NOMO-1 treated with DMSO at 0.1 percent for 48 hours (cell line): ENCODE measurements at regions not wholly inside any gene's neighbourhood (a gene's known extent, or its start where the extent isn't known, plus 50 kb on each side); places are given as distances from the start of the nearest gene placed in this dataset.
"Not testable (repeated sequence)": the region's sequence is repeated elsewhere in the genome, so short reads cannot be mapped to it uniquely, and the experiment has no call there.

Source experiments
- DNase-seq: peaks from one replicate; lab custom pipeline; 2025; ENCODE audit not compliant: unreplicated experiment; lab: John Stamatoyannopoulos, UW

GRCh38 chr1:55812281-55812680 lies 597.1 kb upstream of the USP24 start:
- DNase-seq: no peak

- no peak for DNase-seq
Observed at GRCh38 chr1:55808263-55808662, 593.1 kb upstream of the USP24 start.

DNA sequence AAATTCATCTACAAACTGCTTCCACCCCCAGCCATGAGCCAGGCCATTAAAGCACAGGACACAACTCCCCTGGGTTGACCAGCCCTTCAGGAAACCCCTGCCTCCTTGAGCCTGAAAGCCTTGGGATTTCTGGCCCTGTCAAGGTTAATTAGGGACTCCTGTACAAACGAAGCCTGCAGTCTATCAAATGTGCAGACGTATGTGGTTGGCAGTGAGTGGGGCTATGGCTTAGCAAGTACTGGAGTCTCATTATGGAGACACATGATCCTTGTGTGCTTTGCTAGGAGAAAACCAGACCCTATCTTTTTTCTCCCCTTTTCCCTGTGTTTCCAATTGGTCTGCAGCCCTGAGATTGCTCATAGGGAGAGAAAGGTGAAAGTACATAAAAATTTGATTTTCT lies 588.3 kb upstream of the USP24 start:
- no peak for DNase-seq

DNA sequence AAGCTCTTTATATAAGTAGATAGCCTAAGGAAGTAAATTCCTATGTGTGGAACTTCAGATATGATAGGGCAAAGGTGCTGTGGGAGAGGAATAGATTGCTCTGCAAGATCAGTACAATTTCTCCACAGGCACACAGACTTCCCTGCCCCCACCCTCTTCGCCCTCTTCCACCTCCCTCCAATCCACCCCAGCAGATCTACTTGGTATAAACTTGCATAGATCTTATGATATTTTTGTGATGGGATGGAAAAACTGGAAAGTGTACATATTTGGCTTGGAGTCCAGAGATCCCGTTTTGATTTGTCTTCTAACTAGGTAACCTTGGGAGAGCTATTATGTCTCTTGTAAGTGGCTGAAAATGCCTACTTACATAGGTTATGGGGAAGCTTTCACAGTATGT lies 586.3 kb upstream of the USP24 start:
- no peak for DNase-seq

GRCh38 chr1:55800503-55800902 lies 585.3 kb upstream of the USP24 start:
- no peak for DNase-seq

DNA sequence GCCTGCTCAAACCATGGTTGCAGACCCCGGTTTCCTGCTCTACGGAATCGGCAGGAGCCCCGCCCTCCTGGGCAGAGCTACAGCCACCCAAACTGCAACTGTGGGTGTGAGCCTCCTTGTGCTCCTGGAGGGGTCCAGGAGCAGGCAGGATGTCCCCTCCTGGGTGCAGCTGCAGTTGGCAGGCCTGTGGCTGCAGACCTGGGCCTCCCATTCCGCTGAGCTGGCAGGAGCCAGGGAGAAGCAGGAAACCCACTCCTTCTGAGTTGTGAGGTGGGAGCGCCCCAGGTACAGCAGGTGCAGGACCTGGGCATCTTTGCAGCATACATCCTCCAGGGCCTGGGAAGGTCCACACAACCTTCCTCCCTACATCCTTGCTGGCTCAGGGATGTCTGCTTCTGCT lies 578.7 kb upstream of the USP24 start:
- DNase-seq: no peak

GRCh38 chr1:55792870-55793269 lies 577.7 kb upstream of the USP24 start:
- no peak for DNase-seq

DNA sequence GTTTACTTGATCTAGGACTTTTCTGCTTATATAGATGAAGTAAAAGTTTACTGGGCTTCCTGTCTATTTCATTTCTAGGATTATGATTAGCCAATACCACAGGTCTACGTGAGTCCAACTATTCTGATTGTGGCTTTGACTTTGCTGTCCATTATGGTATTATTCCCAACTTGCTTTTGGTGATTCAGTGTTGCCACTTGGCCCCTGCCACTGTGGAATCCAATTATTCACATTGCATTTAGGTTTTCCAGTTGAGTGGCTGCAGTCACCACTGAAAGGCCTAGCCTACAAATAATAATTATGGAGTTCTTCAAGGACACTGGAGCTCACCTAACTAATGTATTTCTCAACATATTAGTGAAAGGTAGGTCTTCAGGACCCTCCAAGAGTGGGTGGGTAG lies 574.3 kb upstream of the USP24 start:
- no peak for DNase-seq

DNA sequence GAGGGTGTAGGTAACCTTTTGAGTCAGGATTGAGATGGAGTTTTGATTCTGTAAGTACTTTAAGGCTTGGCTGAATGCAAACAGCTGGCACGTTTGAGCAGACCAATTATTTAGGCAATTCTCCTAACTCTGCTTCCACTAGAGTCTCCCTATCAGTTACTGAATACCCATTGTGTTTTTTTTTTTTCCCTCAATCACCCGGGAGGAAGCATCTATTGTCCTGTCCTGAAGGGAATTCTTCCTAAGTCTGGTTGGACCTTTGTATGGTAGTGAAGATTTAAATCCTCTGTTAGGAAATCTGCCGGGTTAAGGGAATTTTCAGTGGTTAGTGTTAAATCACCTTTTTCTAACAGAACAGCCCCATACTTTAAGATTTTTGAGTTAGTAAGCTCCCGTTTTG lies 571.2 kb upstream of the USP24 start:
- no peak for DNase-seq

DNA sequence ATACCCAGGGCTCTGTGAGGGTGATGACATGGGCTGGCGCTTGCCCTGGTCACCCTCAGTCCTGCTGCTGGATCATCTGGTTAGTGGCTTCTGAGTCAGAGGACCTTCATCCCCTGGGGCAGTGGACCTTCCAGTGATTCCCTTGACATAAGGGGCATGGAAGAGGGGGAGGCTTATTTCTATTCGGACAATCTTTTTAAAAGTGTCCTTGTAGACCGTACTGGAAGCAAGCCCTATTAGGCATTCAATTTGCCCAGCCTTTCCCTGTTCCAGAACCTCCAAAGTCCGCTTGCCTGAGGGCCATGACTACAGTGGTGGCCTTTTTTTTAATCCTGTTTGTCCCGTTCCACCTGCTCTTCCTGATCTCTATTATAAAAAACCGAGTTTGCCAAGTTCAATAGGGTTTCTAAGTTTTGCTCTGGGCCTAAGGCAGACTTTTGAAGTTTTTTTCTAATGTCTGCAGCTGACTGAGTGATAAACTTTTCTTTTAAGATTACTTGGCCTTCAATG lies 569.8 kb upstream of the USP24 start:
- DNase-seq: not testable (repeated sequence)

- no peak for DNase-seq
Observed at GRCh38 chr1:55781944-55782482, 566.8 kb upstream of the USP24 start.

- DNase-seq: no peak
Observed at GRCh38 chr1:55781003-55781402, 565.8 kb upstream of the USP24 start.

DNA sequence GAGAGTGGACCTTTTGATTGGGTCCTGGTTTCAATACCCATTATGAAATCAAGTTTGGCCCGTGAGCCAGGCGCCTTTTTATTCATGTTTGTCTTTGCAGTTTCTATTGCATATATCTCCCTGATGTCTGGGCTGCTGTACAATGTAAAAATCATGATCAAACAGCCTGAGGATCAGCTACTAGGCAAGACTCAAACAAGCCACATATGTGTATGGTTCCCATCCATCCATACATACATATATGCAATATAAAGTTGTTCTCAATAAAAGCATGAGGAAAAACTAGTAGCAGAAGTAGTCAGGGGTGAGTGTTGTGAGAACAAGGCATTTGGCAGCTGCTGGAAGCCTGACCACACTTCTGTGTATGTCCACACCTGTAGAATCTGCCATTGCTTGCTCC lies 562.4 kb upstream of the USP24 start:
- DNase-seq: no peak

DNA sequence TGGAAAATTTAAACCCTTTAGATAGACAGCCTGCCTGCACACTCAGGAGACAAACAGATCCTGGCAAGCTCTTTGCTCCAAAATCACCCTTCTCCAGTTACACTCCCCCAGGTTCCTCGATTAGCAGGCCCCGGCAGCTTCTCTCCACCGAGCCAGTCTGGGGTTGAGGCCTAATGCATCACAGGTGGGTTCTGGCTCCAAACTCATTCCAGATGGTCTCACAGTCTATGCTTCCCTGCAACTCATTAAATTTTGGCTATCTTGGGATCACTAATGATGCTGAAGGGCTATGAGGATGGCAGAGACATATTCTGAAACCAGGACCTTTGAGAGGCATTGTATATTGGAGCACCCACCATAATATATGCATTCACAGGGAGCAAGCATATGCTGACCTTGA lies 559.8 kb upstream of the USP24 start:
- no peak for DNase-seq

GRCh38 chr1:55774446-55774845 lies 559.3 kb upstream of the USP24 start:
- no peak for DNase-seq

DNA sequence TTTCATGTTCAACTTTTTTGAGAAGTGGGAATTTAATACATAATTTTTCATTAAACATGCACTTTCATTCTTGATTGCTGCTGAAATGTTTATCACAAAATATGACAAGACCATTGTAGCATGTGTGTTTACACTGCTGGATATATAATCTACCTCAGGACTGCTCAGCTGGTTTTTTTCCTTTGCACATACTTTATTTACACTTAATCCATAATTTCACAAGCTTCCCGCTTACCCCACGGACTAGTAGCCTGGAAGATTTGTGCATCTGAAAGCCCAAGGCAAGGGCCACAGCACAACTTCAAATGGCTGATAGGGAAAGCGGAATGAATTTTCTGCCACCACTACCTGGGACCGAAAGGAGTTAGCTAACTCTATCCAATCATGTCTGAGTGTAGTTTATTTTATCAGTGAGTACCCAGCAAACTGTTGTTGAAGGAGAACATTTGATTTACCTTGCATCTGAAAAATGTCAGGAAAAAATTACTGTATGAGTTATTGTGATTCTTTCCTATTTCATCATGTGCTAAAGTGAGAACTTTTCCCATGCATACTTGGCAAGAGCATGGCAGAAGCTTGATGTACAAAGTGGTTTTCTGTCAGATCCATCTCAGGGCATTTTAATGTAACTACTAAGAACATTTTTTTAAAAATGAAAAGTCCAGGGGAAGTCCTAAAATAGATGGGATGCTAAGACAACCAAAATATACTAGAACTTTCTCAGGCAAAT lies 558.2 kb upstream of the USP24 start:
- no peak for DNase-seq

- no peak for DNase-seq
Observed at GRCh38 chr1:55768327-55768952, 553.3 kb upstream of the USP24 start.

- no peak for DNase-seq
Observed at GRCh38 chr1:55767171-55767570, 552.0 kb upstream of the USP24 start.

GRCh38 chr1:55765505-55765904 lies 550.3 kb upstream of the USP24 start:
- not testable (repeated sequence) for DNase-seq

DNA sequence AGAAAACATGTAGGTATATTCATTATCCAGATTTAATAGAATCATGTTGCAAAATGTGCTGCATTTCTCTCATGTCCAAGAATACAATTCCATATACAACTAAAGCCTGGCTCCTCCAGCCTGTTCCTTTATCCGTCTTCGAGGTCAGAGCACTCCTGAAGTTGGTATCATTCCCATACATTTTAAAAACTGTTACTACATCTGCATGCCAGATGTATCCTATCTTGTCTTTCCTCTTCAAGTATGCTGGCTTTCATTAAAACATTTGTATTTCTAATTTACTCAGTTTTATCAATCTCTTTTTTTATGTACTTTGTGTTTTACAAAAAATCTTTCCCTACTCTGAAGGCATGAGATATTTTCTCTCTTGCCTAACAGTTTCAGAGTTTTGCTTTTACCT lies 536.6 kb upstream of the USP24 start:
- DNase-seq: no peak

GRCh38 chr1:55750628-55750995 lies 535.4 kb upstream of the USP24 start:
- DNase-seq: no peak

DNA sequence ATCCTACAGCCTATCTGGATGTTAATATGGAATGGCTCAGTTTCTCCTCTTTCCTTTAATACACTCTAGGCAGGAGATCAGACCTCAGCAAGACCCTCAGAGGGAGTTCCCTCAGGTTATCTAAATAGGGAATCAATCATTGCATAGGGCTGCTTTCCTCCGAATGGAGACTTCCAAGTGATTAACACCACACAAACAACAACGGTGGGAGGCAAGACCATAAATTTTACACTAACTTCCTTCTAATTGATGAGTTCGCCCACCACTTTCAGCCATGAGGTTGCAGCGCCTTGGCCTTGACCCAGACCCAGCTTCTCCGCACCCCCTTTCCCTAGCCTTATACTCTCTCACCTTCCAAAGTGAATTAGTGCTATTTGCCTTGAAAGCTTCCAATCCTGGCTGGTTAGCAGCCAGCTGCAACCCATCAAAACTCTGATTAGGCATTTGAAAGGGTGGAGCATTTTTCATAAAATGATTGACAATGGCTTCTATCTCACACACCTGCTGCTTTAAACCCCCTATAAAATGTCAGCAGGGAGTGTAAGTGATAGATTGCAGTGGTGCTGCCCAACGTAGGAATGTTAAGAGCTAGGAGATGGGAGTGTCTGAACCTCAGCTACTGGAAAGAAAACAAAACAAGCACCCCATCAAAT lies 534.9 kb upstream of the USP24 start:
- DNase-seq: no peak
